Keratinocyte (primary cell): ENCODE measurements at regions not wholly inside any gene's neighbourhood (a gene's known extent, or its start where the extent isn't known, plus 50 kb on each side); places are given as distances from the start of the nearest gene placed in this dataset.

Experiments used
- CTCF ChIP-seq, 3 experiments: IDR thresholded peaks in 1 of 3; conservative IDR thresholded peaks in 1 of 3; optimal IDR thresholded peaks in 1 of 3; 2 replicates in 2 of 3; 3 replicates in 1 of 3; pipeline versions ENCODE3 to v1.5.1; 2011; ENCODE audit warnings: low read length in 3 of 3, mild to moderate bottlenecking in 3 of 3, moderate library complexity in 2 of 3, control low read depth in 1 of 3, inconsistent platforms in 1 of 3; ENCODE audit not compliant: insufficient read depth in 2 of 3; ENCODE audit errors: extremely low read depth in 1 of 3
- EZH2 ChIP-seq: IDR thresholded peaks from one replicate; pipeline ENCODE4 v1.6.1; 2012; ENCODE audit warnings: inconsistent platforms, mild to moderate bottlenecking, low read length, moderate library complexity

GRCh38 chr13:107347641-107348369 lies 779.9 kb upstream of the ARGLU1 start:
- TF ChIP-seq EZH2 (no peak), CTCF (optimal IDR thresholded peaks at IDR 0.05 in 1 of 3, IDR thresholded peaks at IDR 0.05 in 1 of 3, conservative IDR thresholded peaks at IDR 0.05 in 1 of 3; ENCODE audit: extremely low read depth in 1 of 3, insufficient read depth in 2 of 3, low read length in 3 of 3) (no peak)
